A549 (cell line): ENCODE measurements at regions not wholly inside any gene's neighbourhood (a gene's known extent, or its start where the extent isn't known, plus 50 kb on each side); places are given as distances from the start of the nearest gene placed in this dataset.

Experiments used
- ATAC-seq, 2 experiments: fragments of 200-7000 bp in 1 of 2; fragments of >200 bp in 1 of 2; cut with Nextera tagmentation in 1 of 2; cut with Tn5 transposase in 1 of 2; 3 replicates each; pipeline versions ENCODE4 v1.8.0 to v1.9.1; 2018 to 2020; ENCODE audit warnings: mild to moderate bottlenecking in 1 of 2, moderate library complexity in 1 of 2
- CTCF ChIA-PET: fragments of 300-600 bp; sonication (Branson Sonifier 250); formaldehyde crosslinking; extraction: SDS; loops from one replicate; lab custom pipeline; 2021; ENCODE audit warnings: antibody characterized with exemption, inconsistent platforms; lab: Yijun Ruan, JAX
- POLR2A ChIA-PET: fragments of 350-600 bp; formaldehyde crosslinking; extraction: SDS; loops from one replicate; lab custom pipeline; 2021; ENCODE audit warnings: antibody characterized with exemption, inconsistent platforms; lab: Yijun Ruan, JAX
- DNase-seq, 2 experiments: peaks; one replicate each; pipeline versions ENCODE4 v3.0.0 to v3.0.0-alpha.2; 2011 to 2016; ENCODE audit warnings: low read depth in 1 of 2, low spot score in 1 of 2
- FAIRE-seq: peaks from 2 replicates; lab custom pipeline; 2011; peaks lifted over from hg19 to GRCh38; lab: Jason Lieb, UNC
- H3K27ac ChIP-seq, 2 experiments: fragments of >200 bp; sonication (Bioruptor Twin); formaldehyde crosslinking; 3 replicates each; pipeline ENCODE4 v1.5.1; 2016 to 2017
- H3K4me1 ChIP-seq: fragments of >200 bp; sonication (Bioruptor Twin); formaldehyde crosslinking; 3 replicates; pipeline ENCODE4 v1.6.1; 2016
- H3K4me2 ChIP-seq: fragments of >200 bp; sonication (Bioruptor Twin); formaldehyde crosslinking; 3 replicates; pipeline ENCODE4 v1.6.1; 2016
- H3K4me3 ChIP-seq: fragments of >200 bp; sonication (Bioruptor Twin); formaldehyde crosslinking; 3 replicates; pipeline ENCODE4 v1.5.1; 2016
- H3K9me3 ChIP-seq: fragments of >200 bp; sonication (Bioruptor Twin); formaldehyde crosslinking; 3 replicates; pipeline ENCODE4 v1.6.1; 2016
- ATOH8 ChIP-seq: fragments of 250-450 bp; sonication (Bioruptor Pico); IDR thresholded peaks from 2 replicates; pipeline ENCODE4 v1.5.0; 2020; ENCODE audit warnings: low read depth, mild to moderate bottlenecking, moderate library complexity
- BHLHE40 ChIP-seq: IDR thresholded peaks from 2 replicates; pipeline ENCODE4 v1.6.1; 2012; ENCODE audit warnings: low read depth, low read length, inconsistent platforms
- CHD4 ChIP-seq: fragments of 200-600 bp; sonication (generic); IDR thresholded peaks from 2 replicates; pipeline ENCODE4 v1.6.1; 2016; ENCODE audit warnings: antibody characterized with exemption, mild to moderate bottlenecking, borderline replicate concordance
- CTCF ChIP-seq: fragments of >200 bp; sonication (Bioruptor Twin); formaldehyde crosslinking; IDR thresholded peaks from 3 replicates; pipeline ENCODE4 v1.5.1; 2016
- E2F6 ChIP-seq: IDR thresholded peaks from 2 replicates; pipeline ENCODE4 v1.6.1; 2012; ENCODE audit warnings: low read depth, borderline replicate concordance
- EHMT2 ChIP-seq: fragments of 200-600 bp; sonication (generic); IDR thresholded peaks from 2 replicates; pipeline ENCODE4 v1.6.1; 2016; ENCODE audit warnings: antibody characterized with exemption, low read depth, mild to moderate bottlenecking, moderate library complexity
- ESRRA ChIP-seq: fragments of 150-350 bp; IDR thresholded peaks from 2 replicates; pipeline ENCODE4 v1.6.1; 2014; ENCODE audit warnings: mild to moderate bottlenecking, low read length, borderline replicate concordance
- HES2 ChIP-seq: fragments of >200 bp; sonication (Bioruptor Twin); formaldehyde crosslinking; IDR thresholded peaks from 2 replicates; pipeline ENCODE4 v1.6.1; 2016
- HEYL ChIP-seq: fragments of 250-450 bp; sonication (Bioruptor Pico); IDR thresholded peaks from 2 replicates; pipeline ENCODE4 v1.8.0; 2021; ENCODE audit warnings: mild to moderate bottlenecking, moderate library complexity
- HOXB13 ChIP-seq: fragments of 250-450 bp; sonication (Bioruptor Pico); IDR thresholded peaks from 2 replicates; pipeline ENCODE4 v1.5.0; 2020; ENCODE audit warnings: low read depth, mild to moderate bottlenecking, moderate library complexity
- HOXB5 ChIP-seq: fragments of 250-450 bp; sonication (Bioruptor Pico); IDR thresholded peaks from 2 replicates; pipeline ENCODE4 v1.5.0; 2020; ENCODE audit warnings: mild to moderate bottlenecking, moderate library complexity
- JUN ChIP-seq, 2 experiments: fragments of >200 bp; sonication (Bioruptor Twin); formaldehyde crosslinking; IDR thresholded peaks; 2 replicates in 1 of 2; 3 replicates in 1 of 2; pipeline ENCODE4 v1.6.1; 2016 to 2017
- MAFK ChIP-seq: fragments of 450-650 bp; IDR thresholded peaks from 2 replicates; pipeline ENCODE4 v1.6.1; 2014; ENCODE audit not compliant: partially characterized antibody
- MAX ChIP-seq: IDR thresholded peaks from 2 replicates; pipeline ENCODE4 v1.6.1; 2012
- MYC ChIP-seq: IDR thresholded peaks from 2 replicates; pipeline ENCODE4 v1.6.1; 2012; ENCODE audit warnings: mild to moderate bottlenecking, inconsistent platforms, low read length, improper control_type of control experiment, borderline replicate concordance
- POLR2A ChIP-seq: IDR thresholded peaks from 2 replicates; pipeline ENCODE4 v1.6.1; 2012; ENCODE audit warnings: mild to moderate bottlenecking, low read length
- POLR2AphosphoS2 ChIP-seq: conservative IDR thresholded peaks from 2 replicates; pipeline ENCODE4 v1.6.1; 2012; ENCODE audit warnings: low read length, improper control_type of control experiment, inconsistent platforms
- RAD21 ChIP-seq, 2 experiments: fragments of >200 bp in 1 of 2; sonication (Bioruptor Twin) in 1 of 2; formaldehyde crosslinking in 1 of 2; IDR thresholded peaks in 1 of 2; conservative IDR thresholded peaks in 1 of 2; 2 replicates in 1 of 2; 3 replicates in 1 of 2; pipeline ENCODE4 v1.6.1; 2012 to 2018; ENCODE audit warnings: inconsistent platforms in 1 of 2
- RCOR1 ChIP-seq: fragments of 150-350 bp; IDR thresholded peaks from 2 replicates; pipeline ENCODE4 v1.6.1; 2014; ENCODE audit warnings: antibody characterized with exemption, low read length, low read depth
- REST ChIP-seq: fragments of 200-600 bp; sonication (generic); IDR thresholded peaks from 2 replicates; pipeline ENCODE4 v1.6.1; 2016; ENCODE audit warnings: antibody characterized with exemption, mild to moderate bottlenecking, moderate library complexity
- SMC3 ChIP-seq: fragments of >200 bp; sonication (Bioruptor Twin); formaldehyde crosslinking; IDR thresholded peaks from 3 replicates; pipeline ENCODE4 v1.6.1; 2018; ENCODE audit warnings: inconsistent platforms
- TFCP2L1 ChIP-seq: fragments of 250-450 bp; sonication (Bioruptor Pico); IDR thresholded peaks from 2 replicates; pipeline ENCODE4 v1.5.0; 2021; ENCODE audit warnings: mild to moderate bottlenecking
- USF2 ChIP-seq: fragments of 450-650 bp; IDR thresholded peaks from 2 replicates; pipeline ENCODE4 v1.6.1; 2014; ENCODE audit warnings: antibody characterized with exemption
- ZC3H11A ChIP-seq: fragments of 450-650 bp; IDR thresholded peaks from 2 replicates; pipeline ENCODE4 v1.6.1; 2014; ENCODE audit warnings: antibody characterized with exemption, mild to moderate bottlenecking
- ZSCAN20 ChIP-seq: fragments of 250-450 bp; sonication (Bioruptor Pico); IDR thresholded peaks from 2 replicates; pipeline ENCODE4 v1.8.0; 2022; ENCODE audit warnings: mild to moderate bottlenecking, moderate library complexity
- WGBS: methylation state at CpG from one replicate; pipeline ENCODE4 v1.1.6; 2017; ENCODE audit errors: missing lambda C conversion rate; 5-methylcytosine and 5-hydroxymethylcytosine counted together

GRCh38 chr13:47426126-47426849, 529.4 kb upstream of the HTR2A start:
- ChIA-PET POLR2A (no interaction called here), CTCF (interaction anchor here (0.7 kb wide), 1 partner anchor 520 kb away, joined by 3 read pairs; no protein-coding TSS in a partner anchor)
- FAIRE-seq (no peak), DNase-seq (no peak), ATAC-seq (no peak)
- WGBS, result 0% methylated on average over 3 of the region's 3 CpGs
- H3K27ac ChIP-seq, result no peak overlapping the region
- H3K4me2 ChIP-seq, result no peak overlapping the region
- no peaks in the 10 kb centered on the region for H3K9me3 ChIP-seq
- H3K4me3 ChIP-seq, result no peak overlapping the region
- H3K4me1 ChIP-seq, result no peaks in the 10 kb centered on the region
- no peak for TF ChIP-seq RAD21 (conservative IDR thresholded peaks at IDR 0.05 in 1 of 2, IDR thresholded peaks at IDR 0.05 in 1 of 2)
- TF ChIP-seq HEYL (CRISPR knock-in tag), result no peak
- TF ChIP-seq MAFK, result no peak
- no peak for TF ChIP-seq HES2
- no peak for TF ChIP-seq POLR2A
- TF ChIP-seq POLR2AphosphoS2, result no peak
- no peak for TF ChIP-seq TFCP2L1
- TF ChIP-seq MAX, result no peak
- TF ChIP-seq EHMT2, result no peak
- no peak for TF ChIP-seq E2F6
- TF ChIP-seq JUN (IDR thresholded peaks at IDR 0.05), result no peak
- TF ChIP-seq ZC3H11A, result no peak
- no peak for TF ChIP-seq ZSCAN20 (CRISPR knock-in tag)
- no peak for TF ChIP-seq ATOH8 (CRISPR knock-in tag)
- TF ChIP-seq REST, result no peak
- no peak for TF ChIP-seq ESRRA
- TF ChIP-seq USF2, result no peak
- no peak for TF ChIP-seq BHLHE40
- no peak for TF ChIP-seq HOXB5 (CRISPR knock-in tag)
- no peak for TF ChIP-seq HOXB13 (CRISPR knock-in tag)

GRCh38 chr13:47421525-47421924, 524.7 kb upstream of the HTR2A start:
- ATAC-seq, result no peak
- H3K9me3 ChIP-seq, result no peaks in the 10 kb centered on the region
- ChIA-PET CTCF (interaction anchor here (1.1 kb wide), 1 partner anchor 11 kb away, joined by 3 read pairs; no protein-coding TSS in a partner anchor), POLR2A (no interaction called here)
- WGBS, result 5% methylated on average over 1 of the region's 1 CpG
- no peak overlapping the region for H3K4me2 ChIP-seq
- no peak for FAIRE-seq
- H3K4me3 ChIP-seq, result no peak overlapping the region
- H3K4me1 ChIP-seq, result no peaks in the 10 kb centered on the region
- H3K27ac ChIP-seq, result no peak overlapping the region
- no peak for DNase-seq
- TF ChIP-seq MYC (no peak), SMC3 (no peak), RCOR1 (no peak), CTCF (no peak), BHLHE40 (no peak), REST (no peak), CHD4 (no peak)
